22Rv1 (cell line): ENCODE measurements at regions not wholly inside any gene's neighbourhood (a gene's known extent, or its start where the extent isn't known, plus 50 kb on each side); places are given as distances from the start of the nearest gene placed in this dataset.

Experiments
- H3K27ac ChIP-seq: fragments of 450-650 bp; 2 replicates; pipeline ENCODE4 v1.5.1; 2017
- CTCF ChIP-seq: fragments of 450-650 bp; IDR thresholded peaks from 2 replicates; pipeline ENCODE4 v1.5.1; 2017; ENCODE audit warnings: mild to moderate bottlenecking
- ZFX ChIP-seq: fragments of 450-650 bp; IDR thresholded peaks from 2 replicates; pipeline ENCODE4 v1.6.1; 2017; ENCODE audit warnings: antibody characterized with exemption, borderline replicate concordance

- no peak overlapping the region for H3K27ac ChIP-seq
- TF ChIP-seq ZFX (no peak), CTCF (no peak)
Observed at GRCh38 chr11:44371706-44372105, 61.8 kb upstream of the ALX4 start.

GRCh38 chr11:44372989-44373388 is 63.0 kb upstream of the ALX4 start:
- TF ChIP-seq ZFX (no peak), CTCF (no peak)

GRCh38 chr11:44374001-44374400 is 64.1 kb upstream of the ALX4 start:
- no peak overlapping the region for H3K27ac ChIP-seq
- TF ChIP-seq ZFX (no peak), CTCF (no peak)

More at GRCh38 chr11:44372989-44373388, 63.0 kb upstream of the ALX4 start:
- no peak overlapping the region for H3K27ac ChIP-seq

- TF ChIP-seq CTCF (no peak), ZFX (no peak)
- no peak overlapping the region for H3K27ac ChIP-seq
Observed at GRCh38 chr11:44376423-44376822, 66.5 kb upstream of the ALX4 start.

GRCh38 chr11:44377121-44377520 is 67.2 kb upstream of the ALX4 start:
- no peak overlapping the region for H3K27ac ChIP-seq
- no peak for TF ChIP-seq ZFX
- no peak for TF ChIP-seq CTCF

- no peak for TF ChIP-seq ZFX
- no peak for TF ChIP-seq CTCF
- no peak overlapping the region for H3K27ac ChIP-seq
Observed at GRCh38 chr11:44377914-44378321, 68.0 kb upstream of the ALX4 start.

GRCh38 chr11:44379141-44380008 is 69.4 kb upstream of the ALX4 start:
- TF ChIP-seq CTCF (no peak), ZFX (no peak)
- H3K27ac ChIP-seq: no peak overlapping the region
